22Rv1 (cell line): ENCODE measurements at regions not wholly inside any gene's neighbourhood (a gene's known extent, or its start where the extent isn't known, plus 50 kb on each side); places are given as distances from the start of the nearest gene placed in this dataset.

Experiments used
- ZFX ChIP-seq: fragments of 450-650 bp; IDR thresholded peaks from 2 replicates; pipeline ENCODE4 v1.6.1; 2017; ENCODE audit warnings: antibody characterized with exemption, borderline replicate concordance
- TF ChIP-seq, protein P1 (sequence below): fragments of 450-650 bp; IDR thresholded peaks from 2 replicates; pipeline ENCODE4 v1.5.1; 2017; ENCODE audit warnings: mild to moderate bottlenecking

DNA sequence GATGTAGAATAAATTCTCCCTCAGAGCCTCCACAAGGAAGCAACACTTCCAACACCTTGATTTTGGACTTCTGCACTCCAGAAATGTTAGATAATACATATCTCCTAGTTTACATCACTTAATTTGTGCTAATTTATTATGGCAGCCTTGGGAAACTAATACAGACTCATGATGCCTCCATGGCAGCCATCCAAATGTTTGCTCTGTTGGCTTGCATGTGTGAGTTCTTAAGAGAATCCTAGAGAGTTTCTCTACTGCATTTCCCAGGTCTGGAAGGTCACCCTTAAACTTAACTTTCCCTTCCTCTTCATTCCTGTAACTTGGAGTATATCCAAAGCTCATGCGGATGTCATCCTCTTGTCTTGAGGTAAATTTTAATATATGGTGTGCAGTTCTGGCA, 956.1 kb downstream of the ADGRL3 start:
- TF ChIP-seq, protein P1, sequence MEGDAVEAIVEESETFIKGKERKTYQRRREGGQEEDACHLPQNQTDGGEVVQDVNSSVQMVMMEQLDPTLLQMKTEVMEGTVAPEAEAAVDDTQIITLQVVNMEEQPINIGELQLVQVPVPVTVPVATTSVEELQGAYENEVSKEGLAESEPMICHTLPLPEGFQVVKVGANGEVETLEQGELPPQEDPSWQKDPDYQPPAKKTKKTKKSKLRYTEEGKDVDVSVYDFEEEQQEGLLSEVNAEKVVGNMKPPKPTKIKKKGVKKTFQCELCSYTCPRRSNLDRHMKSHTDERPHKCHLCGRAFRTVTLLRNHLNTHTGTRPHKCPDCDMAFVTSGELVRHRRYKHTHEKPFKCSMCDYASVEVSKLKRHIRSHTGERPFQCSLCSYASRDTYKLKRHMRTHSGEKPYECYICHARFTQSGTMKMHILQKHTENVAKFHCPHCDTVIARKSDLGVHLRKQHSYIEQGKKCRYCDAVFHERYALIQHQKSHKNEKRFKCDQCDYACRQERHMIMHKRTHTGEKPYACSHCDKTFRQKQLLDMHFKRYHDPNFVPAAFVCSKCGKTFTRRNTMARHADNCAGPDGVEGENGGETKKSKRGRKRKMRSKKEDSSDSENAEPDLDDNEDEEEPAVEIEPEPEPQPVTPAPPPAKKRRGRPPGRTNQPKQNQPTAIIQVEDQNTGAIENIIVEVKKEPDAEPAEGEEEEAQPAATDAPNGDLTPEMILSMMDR, result no peak
- no peak for TF ChIP-seq ZFX
